ENCODE measurements at regions not wholly inside any gene's neighbourhood (a gene's known extent, or its start where the extent isn't known, plus 50 kb on each side); places are given as distances from the start of the nearest gene placed in this dataset.

- H3K4me2 ChIP-seq (ENCODE audit: low read length): no peak overlapping the region
- H3K9me2 ChIP-seq (ENCODE audit: low read depth, low read length): no peaks in the 10 kb centered on the region
- H3K9ac ChIP-seq (ENCODE audit: low read length): no peak overlapping the region
- no peaks in the 10 kb centered on the region for H3K9me3 ChIP-seq (ENCODE audit: low read length)
- H3K79me2 ChIP-seq (ENCODE audit: insufficient read depth, low read length): no peaks in the 10 kb centered on the region
- H3K4me1 ChIP-seq (ENCODE audit: insufficient read depth, low read length, severe bottlenecking): no peaks in the 10 kb centered on the region
- H3K27me3 ChIP-seq (ENCODE audit: insufficient read depth, low read length): no peaks in the 10 kb centered on the region
- H2AFZ ChIP-seq (ENCODE audit: low read length): no peak overlapping the region
- H3K4me3 ChIP-seq (ENCODE audit: low read depth, low read length, poor library complexity, severe bottlenecking): no peak overlapping the region
- no peak overlapping the region for H3K27ac ChIP-seq (ENCODE audit: low read depth, low read length, poor library complexity, severe bottlenecking)
- no peak for TF ChIP-seq EZH2 (IDR thresholded peaks at IDR 0.05; ENCODE audit: borderline replicate concordance, low read length)
- TF ChIP-seq, protein P1, sequence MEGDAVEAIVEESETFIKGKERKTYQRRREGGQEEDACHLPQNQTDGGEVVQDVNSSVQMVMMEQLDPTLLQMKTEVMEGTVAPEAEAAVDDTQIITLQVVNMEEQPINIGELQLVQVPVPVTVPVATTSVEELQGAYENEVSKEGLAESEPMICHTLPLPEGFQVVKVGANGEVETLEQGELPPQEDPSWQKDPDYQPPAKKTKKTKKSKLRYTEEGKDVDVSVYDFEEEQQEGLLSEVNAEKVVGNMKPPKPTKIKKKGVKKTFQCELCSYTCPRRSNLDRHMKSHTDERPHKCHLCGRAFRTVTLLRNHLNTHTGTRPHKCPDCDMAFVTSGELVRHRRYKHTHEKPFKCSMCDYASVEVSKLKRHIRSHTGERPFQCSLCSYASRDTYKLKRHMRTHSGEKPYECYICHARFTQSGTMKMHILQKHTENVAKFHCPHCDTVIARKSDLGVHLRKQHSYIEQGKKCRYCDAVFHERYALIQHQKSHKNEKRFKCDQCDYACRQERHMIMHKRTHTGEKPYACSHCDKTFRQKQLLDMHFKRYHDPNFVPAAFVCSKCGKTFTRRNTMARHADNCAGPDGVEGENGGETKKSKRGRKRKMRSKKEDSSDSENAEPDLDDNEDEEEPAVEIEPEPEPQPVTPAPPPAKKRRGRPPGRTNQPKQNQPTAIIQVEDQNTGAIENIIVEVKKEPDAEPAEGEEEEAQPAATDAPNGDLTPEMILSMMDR (IDR thresholded peaks at IDR 0.05; ENCODE audit: low read length): 0 out of 2 replicates have a peak, but pooled peaks have one; percentile 5
- no peaks in the 10 kb centered on the region for H4K20me1 ChIP-seq (ENCODE audit: insufficient read depth, low read length)
- no peaks in the 10 kb centered on the region for H3F3A ChIP-seq (ENCODE audit: insufficient read depth, low read length)
- H3K36me3 ChIP-seq (ENCODE audit: insufficient read depth, low read length): no peaks in the 10 kb centered on the region
Observed at GRCh38 chr6:137588472-137588871, 94.3 kb upstream of the OLIG3 start.

GRCh38 chr6:137589067-137589848 is 95.1 kb upstream of the OLIG3 start:
- H3K4me2 ChIP-seq (ENCODE audit: low read length): no peak overlapping the region
- H3K9ac ChIP-seq (ENCODE audit: low read length): no peak overlapping the region
- no peaks in the 10 kb centered on the region for H3K4me1 ChIP-seq (ENCODE audit: insufficient read depth, low read length, severe bottlenecking)

GRCh38 chr6:137590684-137591083 is 96.5 kb upstream of the OLIG3 start:
- Histone ChIP-seq H3K9ac (ENCODE audit: low read length) (no peak overlapping the region), H3K9me2 (ENCODE audit: low read depth, low read length) (no peaks in the 10 kb centered on the region), H3K27ac (ENCODE audit: low read depth, low read length, poor library complexity, severe bottlenecking) (no peak overlapping the region), H3F3A (ENCODE audit: insufficient read depth, low read length) (no peaks in the 10 kb centered on the region), H3K79me2 (ENCODE audit: insufficient read depth, low read length) (no peaks in the 10 kb centered on the region), H3K9me3 (ENCODE audit: low read length) (no peaks in the 10 kb centered on the region), H4K20me1 (ENCODE audit: insufficient read depth, low read length) (no peaks in the 10 kb centered on the region), H3K4me1 (ENCODE audit: insufficient read depth, low read length, severe bottlenecking) (no peaks in the 10 kb centered on the region), H2AFZ (ENCODE audit: low read length) (no peak overlapping the region), H3K27me3 (ENCODE audit: insufficient read depth, low read length) (no peaks in the 10 kb centered on the region), H3K4me2 (ENCODE audit: low read length) (no peak overlapping the region), H3K36me3 (ENCODE audit: insufficient read depth, low read length) (no peaks in the 10 kb centered on the region), H3K4me3 (ENCODE audit: low read depth, low read length, poor library complexity, severe bottlenecking) (no peak overlapping the region)
- no peak for TF ChIP-seq EZH2 (IDR thresholded peaks at IDR 0.05; ENCODE audit: borderline replicate concordance, low read length)
- TF ChIP-seq, protein P1 (IDR thresholded peaks at IDR 0.05; ENCODE audit: low read length): no peak

More at GRCh38 chr6:137589067-137589848, 95.1 kb upstream of the OLIG3 start:
- Histone ChIP-seq H2AFZ (ENCODE audit: low read length) (no peak overlapping the region), H3F3A (ENCODE audit: insufficient read depth, low read length) (no peaks in the 10 kb centered on the region), H3K9me3 (ENCODE audit: low read length) (no peaks in the 10 kb centered on the region), H4K20me1 (ENCODE audit: insufficient read depth, low read length) (no peaks in the 10 kb centered on the region), H3K79me2 (ENCODE audit: insufficient read depth, low read length) (no peaks in the 10 kb centered on the region), H3K27ac (ENCODE audit: low read depth, low read length, poor library complexity, severe bottlenecking) (no peak overlapping the region), H3K4me3 (ENCODE audit: low read depth, low read length, poor library complexity, severe bottlenecking) (no peak overlapping the region), H3K27me3 (ENCODE audit: insufficient read depth, low read length) (no peaks in the 10 kb centered on the region), H3K9me2 (ENCODE audit: low read depth, low read length) (no peaks in the 10 kb centered on the region), H3K36me3 (ENCODE audit: insufficient read depth, low read length) (no peaks in the 10 kb centered on the region)
- no peak for TF ChIP-seq EZH2 (IDR thresholded peaks at IDR 0.05; ENCODE audit: borderline replicate concordance, low read length)
- TF ChIP-seq, protein P1 (IDR thresholded peaks at IDR 0.05; ENCODE audit: low read length): peak; percentile 84

Data from OCI-LY1 (cell line).